ENCODE measurements at regions not wholly inside any gene's neighbourhood (a gene's known extent, or its start where the extent isn't known, plus 50 kb on each side); places are given as distances from the start of the nearest gene placed in this dataset.

DNA sequence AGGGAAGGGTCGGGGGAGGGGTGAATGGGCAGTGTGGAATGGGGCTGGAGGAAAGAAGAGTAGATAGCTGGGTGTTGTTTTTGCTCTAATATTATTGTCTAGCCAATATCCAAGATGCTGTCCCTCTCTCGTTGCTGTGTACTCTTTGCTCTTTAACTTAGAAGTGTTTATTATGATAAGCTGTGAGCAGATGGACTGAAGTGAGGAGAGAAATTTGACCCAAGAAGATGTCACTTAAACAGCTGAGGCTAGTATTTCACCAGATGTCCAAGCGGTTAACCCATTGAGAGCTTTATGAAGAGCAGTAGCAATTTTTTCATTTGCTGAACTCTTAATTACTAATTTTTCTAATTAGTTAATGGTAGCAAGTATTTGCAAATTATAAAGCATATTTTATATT is 212.2 kb upstream of the TP63 start:
- TF ChIP-seq, protein P1, sequence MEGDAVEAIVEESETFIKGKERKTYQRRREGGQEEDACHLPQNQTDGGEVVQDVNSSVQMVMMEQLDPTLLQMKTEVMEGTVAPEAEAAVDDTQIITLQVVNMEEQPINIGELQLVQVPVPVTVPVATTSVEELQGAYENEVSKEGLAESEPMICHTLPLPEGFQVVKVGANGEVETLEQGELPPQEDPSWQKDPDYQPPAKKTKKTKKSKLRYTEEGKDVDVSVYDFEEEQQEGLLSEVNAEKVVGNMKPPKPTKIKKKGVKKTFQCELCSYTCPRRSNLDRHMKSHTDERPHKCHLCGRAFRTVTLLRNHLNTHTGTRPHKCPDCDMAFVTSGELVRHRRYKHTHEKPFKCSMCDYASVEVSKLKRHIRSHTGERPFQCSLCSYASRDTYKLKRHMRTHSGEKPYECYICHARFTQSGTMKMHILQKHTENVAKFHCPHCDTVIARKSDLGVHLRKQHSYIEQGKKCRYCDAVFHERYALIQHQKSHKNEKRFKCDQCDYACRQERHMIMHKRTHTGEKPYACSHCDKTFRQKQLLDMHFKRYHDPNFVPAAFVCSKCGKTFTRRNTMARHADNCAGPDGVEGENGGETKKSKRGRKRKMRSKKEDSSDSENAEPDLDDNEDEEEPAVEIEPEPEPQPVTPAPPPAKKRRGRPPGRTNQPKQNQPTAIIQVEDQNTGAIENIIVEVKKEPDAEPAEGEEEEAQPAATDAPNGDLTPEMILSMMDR (IDR thresholded peaks at IDR 0.05), result no peak
- TF ChIP-seq EP300 (IDR thresholded peaks at IDR 0.05) (no peak), POLR2A (IDR thresholded peaks at IDR 0.05) (no peak)

All from gastroesophageal sphincter (tissue), 3 donors.